GM12892 (cell line): ENCODE measurements at regions not wholly inside any gene's neighbourhood (a gene's known extent, or its start where the extent isn't known, plus 50 kb on each side); places are given as distances from the start of the nearest gene placed in this dataset.

Source experiments
- POLR2A ChIP-seq: IDR thresholded peaks from 2 replicates; pipeline ENCODE4 v1.6.1; 2011; ENCODE audit warnings: low read depth, low read length, control low read depth
- POLR2AphosphoS5 ChIP-seq: IDR thresholded peaks from 2 replicates; pipeline ENCODE4 v1.6.1; 2011; ENCODE audit warnings: low read depth, low read length, control low read depth
- TAF1 ChIP-seq: IDR thresholded peaks from 2 replicates; pipeline ENCODE4 v1.6.1; 2011; ENCODE audit warnings: low read depth, mild to moderate bottlenecking, control low read depth, low read length, borderline replicate concordance

- TF ChIP-seq POLR2A (no peak), TAF1 (no peak), POLR2AphosphoS5 (no peak)
Measured at GRCh38 chr6:163964789-163965188, 550.3 kb downstream of the QKI start.
